GM19467 (cell line): ENCODE measurements at regions not wholly inside any gene's neighbourhood (a gene's known extent, or its start where the extent isn't known, plus 50 kb on each side); places are given as distances from the start of the nearest gene placed in this dataset.

ENCODE experiments used
- ATAC-seq: cut with Tn5 transposase; IDR thresholded peaks from one replicate; pipeline ENCODE4 v1.9.1; 2021; ENCODE audit warnings: mild to moderate bottlenecking, moderate library complexity; ENCODE audit not compliant: unreplicated experiment

DNA sequence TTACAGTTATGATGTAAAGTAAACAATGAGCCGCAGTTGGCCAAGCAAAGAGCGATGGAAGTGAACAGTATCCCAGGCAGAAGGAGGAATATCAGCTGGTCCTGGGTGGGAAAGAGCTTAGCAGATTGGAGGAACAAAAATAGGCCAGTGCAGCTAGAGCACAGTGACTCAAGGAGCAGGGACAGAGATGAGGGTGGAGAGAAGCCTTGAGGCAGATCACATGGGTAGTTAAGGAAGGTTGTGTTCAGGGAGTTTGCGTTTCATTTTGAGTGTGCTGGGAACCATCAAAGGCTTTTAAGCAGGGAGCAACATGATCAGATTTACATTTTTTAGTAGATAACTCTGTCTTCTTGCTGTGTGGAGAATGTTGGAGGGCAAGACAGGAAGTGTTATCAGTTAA is 113.6 kb downstream of the OAT start:
- no peak for ATAC-seq

DNA sequence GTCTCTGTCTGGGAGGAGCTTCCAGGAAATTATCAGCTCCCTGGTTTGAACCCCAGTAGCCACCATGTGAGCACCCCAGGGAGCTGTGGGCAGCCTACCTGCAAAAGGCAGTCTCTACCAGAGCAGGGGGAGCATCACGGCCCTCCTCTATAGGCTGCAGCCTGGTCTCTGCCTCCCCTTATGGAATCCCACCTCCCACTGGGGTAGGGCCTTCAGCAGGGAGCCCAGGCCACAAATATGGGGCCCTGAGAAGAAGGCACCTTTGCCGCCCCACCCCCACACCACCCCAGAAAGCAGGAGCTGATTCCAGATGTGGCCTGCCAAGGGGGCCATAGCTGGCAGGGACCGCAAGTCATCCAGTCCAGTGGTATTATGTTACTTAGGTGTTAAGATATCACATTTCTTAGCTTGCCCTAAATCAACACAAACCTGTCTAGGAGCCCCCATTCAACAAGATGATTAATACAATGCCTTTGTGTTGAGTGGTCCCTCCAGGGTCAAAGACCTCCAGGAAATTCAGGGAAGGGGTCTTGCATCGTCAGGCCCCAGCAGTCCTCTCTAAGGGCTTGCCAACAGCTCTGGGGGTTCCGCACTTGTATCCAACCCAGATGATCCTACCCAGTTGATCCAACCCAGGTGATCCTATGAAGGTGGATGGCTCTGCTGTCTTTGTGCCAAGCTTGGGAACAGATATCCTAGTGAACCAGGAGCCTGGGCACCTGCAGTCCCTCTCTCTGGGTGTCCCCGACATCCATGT is 114.9 kb downstream of the OAT start:
- no peak for ATAC-seq

DNA sequence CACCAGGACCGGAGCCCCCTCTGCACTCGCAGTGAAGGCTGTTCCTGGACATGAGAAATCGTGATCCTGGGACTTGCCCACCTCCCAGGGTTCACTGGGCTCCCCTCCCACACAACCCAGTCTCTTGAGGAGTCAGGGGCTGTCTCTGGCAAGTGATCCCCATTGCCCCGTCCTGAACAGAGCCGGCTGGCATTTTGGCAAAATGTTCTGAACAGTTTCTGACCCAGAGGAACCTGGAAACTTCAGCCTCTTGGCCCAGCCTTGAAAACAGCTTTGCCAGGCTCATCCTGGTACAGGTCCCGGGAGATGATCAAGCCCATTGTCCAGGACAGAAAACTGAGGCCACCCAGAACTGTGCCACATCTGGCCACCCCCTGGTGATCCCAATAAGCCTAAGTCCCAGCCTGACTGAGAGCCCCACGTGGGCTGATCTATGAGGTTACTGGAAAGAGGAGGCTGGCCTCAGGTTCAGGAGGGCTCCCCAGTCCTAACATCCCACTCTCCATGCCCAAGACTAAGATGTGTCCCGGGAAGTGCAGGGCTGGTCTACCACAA is 115.7 kb downstream of the OAT start:
- ATAC-seq, result no peak

DNA sequence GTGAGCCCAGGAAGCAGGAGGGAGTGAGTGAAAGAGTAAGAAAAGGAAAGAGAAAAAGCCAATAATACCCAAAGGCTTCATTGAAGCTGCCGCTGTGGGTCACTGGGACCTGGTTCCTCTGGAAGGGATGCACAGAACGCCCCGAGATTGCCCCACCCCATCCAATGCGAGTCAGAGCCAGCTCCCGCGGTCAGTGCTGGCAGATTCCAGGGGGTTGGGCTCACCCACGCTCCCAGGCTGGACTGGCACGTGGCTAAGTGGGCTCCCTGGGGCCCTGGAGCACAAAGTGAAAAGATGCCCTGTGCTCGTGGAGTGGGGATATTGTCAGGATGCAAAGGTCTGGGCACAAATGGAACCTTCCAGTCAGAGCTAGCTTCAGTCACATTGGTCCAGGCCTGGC is 117.0 kb downstream of the OAT start:
- ATAC-seq, result no peak

DNA sequence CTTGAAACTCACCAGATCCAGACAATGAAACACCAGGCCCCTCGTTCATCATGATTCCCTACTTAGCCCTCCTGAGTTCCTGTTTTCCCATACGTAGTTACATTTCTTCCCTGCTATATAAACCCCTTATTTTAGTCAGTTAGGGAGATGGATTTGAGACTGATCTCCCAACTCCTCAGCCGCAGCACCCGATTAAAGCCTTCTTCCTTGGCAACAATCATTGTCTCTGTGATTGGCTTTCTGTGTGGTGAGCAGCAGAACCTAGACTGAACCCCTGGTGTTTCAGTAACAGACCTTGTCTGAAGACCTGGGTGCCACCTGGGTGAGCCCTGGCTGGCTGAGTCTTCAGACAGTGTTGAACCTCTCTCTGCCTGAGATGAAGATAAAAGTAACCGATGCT is 118.0 kb downstream of the OAT start:
- no peak for ATAC-seq

DNA sequence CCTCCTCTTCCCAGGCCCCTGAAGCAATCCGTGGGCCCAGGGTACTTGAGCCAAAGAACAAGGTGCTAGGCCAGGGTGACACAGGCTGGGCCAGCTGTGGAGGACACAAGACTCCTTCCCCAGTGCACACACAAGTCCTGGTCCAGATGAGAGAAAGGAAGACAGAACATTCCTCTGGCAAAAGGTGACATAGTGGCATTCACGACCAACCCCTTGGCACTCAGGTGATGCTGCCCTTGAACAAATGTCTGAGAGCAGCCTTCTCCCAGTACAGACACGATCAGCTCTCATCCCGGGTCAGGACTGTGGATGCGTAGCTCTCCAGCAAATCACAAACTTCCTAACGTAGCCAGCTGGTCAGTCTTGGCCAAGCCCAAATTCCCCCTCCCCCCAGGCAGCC is 118.5 kb downstream of the OAT start:
- ATAC-seq, result no peak

DNA sequence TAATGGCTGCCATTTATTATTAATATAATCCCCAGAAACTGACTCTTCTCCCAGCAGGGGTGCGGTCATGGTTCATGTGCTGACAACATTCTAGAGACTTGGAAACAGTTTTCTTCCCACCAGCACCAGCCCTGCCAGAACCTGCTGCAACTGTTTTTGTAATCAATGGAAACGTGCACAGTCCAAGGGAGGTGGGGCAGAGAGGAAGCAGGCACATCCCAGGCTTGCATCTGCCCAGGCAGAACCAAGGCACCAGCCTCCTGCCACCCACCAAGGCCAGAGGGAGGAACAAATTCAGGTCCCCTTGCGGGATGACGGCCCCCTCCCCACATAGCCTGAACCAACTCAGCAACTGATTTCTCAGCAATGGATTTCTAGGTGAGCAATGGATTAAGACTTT is 119.0 kb downstream of the OAT start:
- no peak for ATAC-seq

DNA sequence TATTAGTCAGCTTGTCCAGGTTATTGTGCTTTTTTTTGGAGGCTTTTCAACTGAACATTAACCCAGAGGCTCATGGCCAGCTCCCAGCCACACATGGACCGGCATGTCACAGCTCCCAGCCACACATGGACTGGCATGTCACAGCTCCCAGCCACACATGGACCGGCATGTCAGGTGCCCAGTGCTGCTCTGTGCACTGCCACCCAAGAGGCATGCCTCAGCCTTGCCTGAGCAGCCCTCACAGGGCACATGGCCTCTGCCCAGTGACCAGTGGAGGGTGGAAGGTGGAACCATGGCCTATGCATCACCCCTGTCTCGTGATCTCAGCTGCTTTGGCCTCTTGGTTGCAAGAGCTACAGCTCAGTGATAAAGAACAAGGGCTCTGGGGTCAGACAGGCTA is 119.8 kb downstream of the OAT start:
- ATAC-seq, result no peak

DNA sequence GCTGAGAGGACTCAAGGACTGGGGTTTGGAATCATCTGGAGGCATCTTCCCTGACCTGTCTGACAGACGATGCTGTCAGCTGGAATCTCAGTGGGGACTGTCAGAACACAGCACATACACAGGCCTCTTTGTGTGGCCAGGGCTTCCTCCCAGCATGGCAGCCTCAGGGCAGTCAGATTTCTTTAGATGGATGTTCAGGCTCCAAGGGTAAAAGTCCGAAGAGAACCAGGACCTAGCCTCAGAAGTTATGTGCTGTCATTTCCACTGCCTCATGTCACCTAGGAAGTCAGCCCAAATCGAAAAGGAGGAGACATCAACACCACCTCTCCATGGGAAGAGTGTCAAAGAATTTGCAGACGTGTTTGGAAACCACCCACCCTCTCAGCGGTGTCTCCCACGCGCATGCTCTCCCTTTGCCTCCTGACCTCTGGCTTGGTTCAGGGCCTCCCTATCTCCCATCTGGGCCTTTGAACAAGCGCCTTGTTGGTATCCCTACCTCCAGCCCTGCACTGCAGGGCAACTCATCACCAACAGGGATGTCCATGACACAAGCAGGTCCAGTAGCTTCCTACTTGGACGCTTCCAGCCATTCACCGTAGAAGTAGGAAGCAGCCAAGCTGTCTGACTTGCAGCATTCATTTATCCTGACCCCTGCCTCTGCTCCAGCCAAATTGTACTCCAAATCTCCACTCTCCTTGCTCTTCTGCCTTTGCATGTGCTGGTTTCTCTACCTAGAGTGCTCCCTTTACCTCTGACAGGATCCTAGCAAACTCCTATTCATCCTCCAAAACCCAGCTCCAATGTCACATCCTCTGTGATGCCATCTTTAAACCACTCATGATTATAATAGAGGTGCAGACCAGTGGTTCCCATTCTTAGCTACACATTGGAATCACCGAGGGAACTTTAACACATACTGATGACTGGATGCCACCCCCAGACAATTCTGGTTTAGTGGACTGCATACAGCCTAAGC is 121.6 kb downstream of the OAT start:
- ATAC-seq, result no peak

DNA sequence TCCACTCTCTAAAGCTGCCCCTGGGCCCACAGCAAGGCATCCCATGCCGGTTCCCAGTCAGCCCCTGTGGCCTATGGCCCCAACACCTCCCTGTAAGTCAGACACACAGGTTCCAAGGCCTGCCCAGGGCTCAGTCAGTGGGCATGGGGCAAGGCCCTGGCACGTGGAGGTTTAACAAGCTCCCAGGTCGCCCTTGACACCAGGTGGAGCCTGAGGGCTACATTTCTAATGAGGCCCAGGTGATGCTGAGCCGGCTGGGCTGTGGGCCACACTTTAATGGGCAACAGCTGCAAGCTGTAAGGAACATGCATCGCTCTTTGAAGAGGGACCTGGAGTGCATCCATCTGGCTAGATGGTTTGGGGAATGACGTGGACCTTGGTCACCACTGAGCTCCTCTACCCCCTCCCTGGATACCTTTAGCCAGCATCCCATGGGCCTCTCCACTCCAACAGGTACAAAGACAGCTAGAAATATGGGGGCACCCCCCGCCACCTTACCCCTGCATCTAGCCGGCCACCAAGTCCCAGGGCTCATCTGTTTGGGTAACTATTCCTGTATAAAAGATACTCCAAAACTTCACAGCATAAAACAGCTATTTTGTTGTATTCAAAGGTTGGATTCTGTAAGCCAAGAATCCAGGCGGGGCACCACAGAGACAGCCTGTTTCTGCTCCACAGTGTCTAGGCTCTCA is 122.5 kb downstream of the OAT start:
- ATAC-seq, result no peak

DNA sequence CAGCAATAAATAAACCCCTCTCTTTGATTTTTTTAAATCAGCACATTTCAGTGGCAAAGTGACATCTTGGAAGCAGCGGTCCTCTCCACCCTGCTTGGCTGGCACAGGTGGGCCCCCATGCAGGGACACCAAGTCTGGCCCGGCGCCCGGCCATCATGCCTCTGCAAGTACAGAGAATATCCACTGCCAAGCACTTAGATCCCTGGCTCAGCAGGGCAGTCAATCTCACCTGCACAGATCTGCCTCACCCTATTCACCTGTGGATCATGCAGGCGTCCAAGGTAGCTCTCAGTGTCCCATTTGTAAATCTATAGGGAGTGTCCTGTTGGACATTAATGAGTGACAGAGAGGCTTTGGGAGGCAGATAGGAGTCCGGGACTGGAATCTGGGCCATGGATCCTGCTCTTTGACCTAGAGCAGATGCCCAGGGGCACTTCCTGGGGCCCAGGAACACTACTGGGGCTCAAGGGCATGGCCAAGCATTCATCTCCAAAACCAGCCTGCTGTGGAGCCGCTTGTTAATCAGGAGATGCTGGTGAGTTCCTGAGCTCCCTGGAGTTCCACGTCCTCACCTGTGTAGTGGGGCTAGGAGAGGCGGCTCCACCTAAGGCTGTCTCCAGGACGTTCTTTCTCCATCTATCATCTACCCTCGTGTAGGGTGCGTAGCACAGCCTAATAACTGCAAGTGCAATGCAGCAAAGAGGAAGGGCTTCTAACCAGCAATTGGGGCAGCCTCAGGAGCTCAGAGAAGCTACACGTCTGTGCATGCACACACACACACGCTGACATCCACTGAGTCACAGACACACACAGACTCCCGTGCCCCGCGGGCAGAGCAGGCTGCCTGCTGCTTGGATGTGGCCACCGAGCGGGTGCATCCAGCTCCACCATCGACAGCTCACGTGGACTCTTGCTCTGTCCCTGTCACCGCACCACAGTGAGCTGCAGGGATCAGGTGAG is 123.6 kb downstream of the OAT start:
- ATAC-seq, result no peak

DNA sequence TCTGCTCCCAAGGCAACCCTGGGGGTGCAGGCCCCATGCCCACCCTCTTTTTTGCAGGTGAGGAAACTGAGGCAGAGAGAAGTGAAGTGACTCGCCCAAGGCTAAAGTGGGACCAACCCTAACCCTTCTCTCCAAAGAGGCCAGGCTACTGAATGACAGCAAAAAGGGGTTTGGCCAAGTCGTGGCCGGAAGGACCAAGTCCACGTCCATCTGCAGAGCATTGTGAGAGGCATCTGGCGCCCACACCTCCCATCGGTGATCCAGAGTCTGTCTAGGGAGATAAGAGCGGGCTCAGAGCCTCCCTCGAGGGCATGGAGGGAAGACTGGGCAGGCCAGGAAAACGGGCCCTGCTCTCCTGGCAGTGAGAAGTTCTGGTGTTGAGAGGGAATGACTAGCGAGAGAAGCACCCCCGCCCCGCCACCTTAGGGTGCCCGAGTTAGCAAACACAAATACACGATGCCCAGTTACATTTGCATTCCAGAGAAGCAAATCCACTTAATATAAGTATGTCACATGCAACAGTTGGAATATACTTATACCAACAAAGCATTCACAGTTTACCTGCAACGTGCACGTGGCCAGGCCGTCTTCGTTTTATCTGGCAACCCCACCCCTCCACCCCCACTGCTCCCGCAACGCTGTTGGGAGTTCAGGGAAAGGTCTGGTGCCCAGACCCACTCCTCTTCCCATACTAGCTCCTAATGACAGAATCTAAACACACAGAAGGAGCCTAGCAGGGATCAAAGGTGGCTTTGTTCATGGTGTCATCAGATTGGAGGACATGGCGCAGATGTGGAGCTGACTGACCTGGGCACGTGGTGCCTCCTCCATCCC is 124.9 kb downstream of the OAT start:
- no peak for ATAC-seq

DNA sequence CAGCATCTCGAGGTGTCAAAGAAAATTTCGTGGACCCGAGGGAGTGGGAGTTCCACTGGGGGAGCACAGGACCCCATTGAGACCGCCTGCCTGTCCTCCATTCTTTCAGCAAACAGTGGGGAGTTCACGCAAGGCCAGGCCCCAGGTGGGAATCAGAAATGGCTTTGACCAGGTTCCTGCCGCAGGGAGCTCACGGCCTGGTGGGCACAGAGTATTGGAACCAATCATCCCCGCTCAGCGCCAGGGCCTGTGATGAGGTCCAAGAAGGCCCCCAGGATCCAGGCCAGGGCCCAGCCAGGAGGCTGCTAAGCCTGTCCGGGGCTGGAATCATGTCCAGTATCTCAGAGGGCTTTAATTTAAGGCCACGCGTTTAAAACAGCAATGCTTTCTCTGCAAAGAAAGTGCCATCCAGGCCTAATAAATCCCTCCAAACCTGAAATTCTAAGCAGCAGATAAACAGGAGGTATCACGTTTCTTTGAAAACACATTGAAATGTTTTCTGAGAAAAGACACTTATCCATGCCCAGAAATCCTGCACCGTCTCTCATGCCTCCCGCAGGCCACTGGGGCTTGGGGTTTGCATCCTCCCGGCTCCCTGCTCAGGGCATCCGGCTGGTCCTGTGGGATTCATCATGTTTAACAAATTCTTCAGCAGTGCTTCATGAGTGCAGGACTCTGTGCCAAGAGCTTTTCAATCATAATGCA is 125.7 kb downstream of the OAT start:
- ATAC-seq, result no peak

DNA sequence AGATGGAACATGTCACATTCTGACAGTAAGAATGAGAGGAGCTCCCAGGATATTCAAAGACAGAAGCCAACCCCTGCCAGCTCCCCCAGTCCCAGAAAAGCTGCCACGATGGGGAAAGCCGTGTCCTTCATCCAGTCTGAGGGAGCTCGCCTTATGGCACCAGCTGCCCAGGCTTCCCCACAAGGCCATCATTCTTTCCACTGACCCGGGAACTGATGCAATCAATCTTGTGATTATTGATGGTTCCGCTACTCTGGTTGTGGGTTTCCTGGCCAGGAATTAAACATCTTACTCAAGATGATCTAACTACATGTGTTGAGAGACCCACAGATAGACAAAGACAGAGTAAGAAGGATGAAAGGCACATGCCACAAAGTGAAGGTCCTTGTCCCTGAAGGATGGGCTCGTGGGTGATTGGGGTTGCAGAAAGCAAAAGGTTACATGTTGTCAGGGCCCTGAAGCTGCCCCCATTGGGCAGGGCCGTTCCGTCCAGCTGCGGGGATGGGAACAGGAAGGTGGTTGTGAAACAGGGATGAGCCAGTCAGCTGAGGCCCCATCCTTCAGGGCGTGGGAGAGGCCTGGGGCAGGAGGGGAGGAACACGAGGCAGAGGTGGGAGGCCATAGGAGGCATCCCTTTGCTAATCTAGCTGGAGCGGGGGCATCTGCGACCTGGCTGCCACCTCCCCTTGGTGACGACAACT is 127.6 kb downstream of the OAT start:
- no peak for ATAC-seq

DNA sequence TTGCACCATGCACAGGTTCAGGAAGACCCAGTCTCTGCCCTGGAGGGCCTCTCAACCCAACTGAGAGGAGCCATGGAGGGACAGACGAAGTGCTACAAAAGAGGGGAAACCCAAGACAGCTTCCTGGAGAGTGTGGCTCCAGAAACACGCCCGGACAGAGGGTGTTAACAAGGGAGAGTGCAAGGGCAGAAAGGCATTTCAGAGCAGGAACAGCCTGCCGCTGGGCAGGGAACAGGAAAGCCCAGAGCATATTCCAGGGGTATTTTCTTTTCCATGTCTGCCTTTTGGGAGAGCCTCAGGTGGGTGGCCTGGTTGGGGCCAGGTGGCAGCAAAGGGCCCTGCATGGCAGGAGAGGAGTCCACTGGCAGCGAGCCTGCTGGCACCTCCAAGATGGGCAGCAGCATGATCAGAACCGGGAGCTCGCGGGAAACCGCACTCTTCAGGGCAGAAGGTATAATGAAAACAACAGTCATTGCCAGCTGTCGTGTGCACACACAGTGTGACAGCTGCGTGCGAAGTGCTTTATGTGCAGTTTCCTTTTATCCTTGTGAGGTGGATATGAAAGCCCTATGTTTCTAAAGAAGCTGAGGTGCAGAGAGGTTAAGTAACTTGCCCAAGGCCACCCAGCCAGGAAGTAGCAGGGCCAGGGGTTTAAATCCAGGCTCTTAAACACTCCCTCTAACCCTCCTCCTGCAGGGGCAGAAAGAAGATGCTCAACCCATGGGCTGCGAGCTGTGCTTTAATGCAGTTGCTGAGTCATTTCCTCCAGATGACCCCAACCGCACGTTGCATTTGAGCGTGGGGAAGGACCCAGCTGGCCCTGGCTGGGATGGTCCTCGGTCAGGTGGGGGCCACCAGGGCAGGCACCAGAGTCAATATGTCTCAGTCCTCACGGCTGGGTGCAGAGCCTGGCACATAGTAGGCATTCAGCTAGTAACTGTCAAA is 128.6 kb downstream of the OAT start:
- peak; percentile 33 for ATAC-seq

DNA sequence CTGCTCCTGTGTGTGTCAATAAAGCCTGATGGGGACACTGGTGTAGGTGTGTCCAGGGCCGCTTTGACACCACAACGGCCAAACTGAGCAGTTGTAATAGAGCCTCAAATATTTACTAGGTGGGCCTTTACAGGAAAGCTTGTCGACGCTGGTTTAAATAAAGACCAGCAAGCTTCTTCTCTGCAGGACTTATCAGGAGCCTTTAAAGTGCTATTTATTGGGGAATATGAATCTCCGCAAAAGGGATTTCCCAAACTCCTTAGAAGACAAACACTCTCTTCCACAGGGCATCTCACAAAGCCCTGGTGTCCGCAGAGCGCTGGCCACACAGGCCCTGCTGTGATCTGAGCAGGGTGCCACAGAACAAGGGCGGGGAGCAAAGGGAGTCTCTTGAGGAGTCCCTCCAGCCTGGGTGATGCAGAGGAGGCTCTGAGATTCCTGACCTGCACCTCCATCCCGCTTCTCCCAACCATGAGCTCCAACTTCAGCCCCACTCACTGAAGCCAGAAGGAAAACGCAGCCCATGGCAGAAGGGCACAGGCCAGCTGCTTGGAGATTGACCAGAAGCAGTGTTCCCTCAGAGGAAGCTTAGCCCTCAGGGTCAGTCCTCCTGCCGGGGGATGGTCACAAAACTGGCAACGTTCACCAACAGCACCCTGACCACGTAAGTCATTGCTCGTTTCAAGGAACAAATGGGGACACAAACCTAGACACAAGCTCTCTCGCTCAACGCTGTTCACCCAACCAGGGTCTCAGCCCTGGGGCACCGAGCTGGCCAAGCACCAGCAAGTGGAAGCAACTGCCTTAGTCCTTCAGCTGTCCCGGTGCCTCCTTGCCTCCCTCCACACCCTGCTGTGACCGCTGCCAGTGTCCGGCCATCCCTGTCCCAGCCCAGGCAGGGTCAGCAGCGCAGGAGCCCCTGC is 129.5 kb downstream of the OAT start:
- no peak for ATAC-seq
